Body of pancreas (tissue), 4 donors: ENCODE measurements at regions not wholly inside any gene's neighbourhood (a gene's known extent, or its start where the extent isn't known, plus 50 kb on each side); places are given as distances from the start of the nearest gene placed in this dataset.

ENCODE experiments used
- ATAC-seq: fragments of 150-250 bp; one replicate; pipeline ENCODE4 v1.9.1; 2016
- DNase-seq, 4 donors: peaks; one replicate each; pipeline ENCODE4 v3.0.0-alpha.2; 2019
- H3K27ac ChIP-seq, 4 donors: fragments of 200-600 bp; sonication (generic); 1 replicate in 3 of 4; 2 replicates in 1 of 4; pipeline versions ENCODE4 v1.5.1 to v1.6.1; 2016 to 2019; ENCODE audit warnings: mild to moderate bottlenecking in 1 of 4, mixed read lengths in 1 of 4, moderate library complexity in 1 of 4
- H3K27me3 ChIP-seq, 2 donors: fragments of 200-600 bp; sonication (generic); one replicate each; pipeline ENCODE4 v1.6.0; 2016; ENCODE audit warnings: mild to moderate bottlenecking in 1 of 2
- H3K36me3 ChIP-seq, 2 donors: fragments of 200-600 bp; sonication (generic); replicated peaks in 1 of 2; 2 replicates each; pipeline ENCODE4 v1.5.1; 2016; ENCODE audit warnings: low read depth in 2 of 2; ENCODE audit not compliant: insufficient read depth in 1 of 2
- H3K4me1 ChIP-seq: fragments of 200-600 bp; sonication (generic); one replicate; pipeline ENCODE4 v1.6.0; 2016
- H3K4me3 ChIP-seq, 2 donors: fragments of 200-600 bp; sonication (generic); 1 replicate in 1 of 2; 2 replicates in 1 of 2; pipeline ENCODE4 v1.5.1; 2016 to 2019
- H3K9me3 ChIP-seq, 3 donors: fragments of 200-600 bp; sonication (generic); 1 replicate in 2 of 3; 2 replicates in 1 of 3; pipeline ENCODE4 v1.5.1; 2016
- CTCF ChIP-seq, 7 experiments: fragments of 450-650 bp in 4 of 7; fragments of 200-600 bp in 3 of 7; sonication (generic) in 3 of 7; IDR thresholded peaks; one replicate each; pipeline ENCODE4 v1.5.1; 2016 to 2019; ENCODE audit warnings: antibody characterized with exemption in 7 of 7
- POLR2A ChIP-seq, 3 donors: fragments of 450-650 bp; IDR thresholded peaks; one replicate each; pipeline ENCODE4 v1.6.1; 2016; ENCODE audit warnings: antibody characterized with exemption in 3 of 3, mild to moderate bottlenecking in 2 of 3
- WGBS, 2 donors: methylation state at CpG; one replicate each; pipeline ENCODE4 v1.1.5; 2017; 5-methylcytosine and 5-hydroxymethylcytosine counted together
- intact Hi-C: fragments of 100-400 bp; cut with DNase I; formaldehyde crosslinking; loops from one replicate; pipeline ENCODE4 v1.15.1; 2023

GRCh38 chr7:156560696-156561095, 79.9 kb upstream of the RNF32 start:
- H3K9me3 ChIP-seq: peaks cover 0 to 11% (median 0%) of the 10 kb centered on the region in 3 donors
- ATAC-seq: no peak
- DNase-seq: no peak
- no peaks in the 10 kb centered on the region for H3K4me1 ChIP-seq
- no peaks in the 10 kb centered on the region for H3K27me3 ChIP-seq
- no peak overlapping the region for H3K27ac ChIP-seq
- WGBS, 2 donors: 65 to 71% methylated on average over 6 of the region's 6 CpGs
- H3K36me3 ChIP-seq: no peaks in the 10 kb centered on the region
- intact Hi-C loops: no loop called here
- H3K4me3 ChIP-seq: no peak overlapping the region
- no peak for TF ChIP-seq CTCF (IDR thresholded peaks at IDR 0.05)
- TF ChIP-seq POLR2A (IDR thresholded peaks at IDR 0.05): no peak

- Histone ChIP-seq H3K36me3 (no peaks in the 10 kb centered on the region), H3K27me3 (no peaks in the 10 kb centered on the region), H3K27ac (no peak overlapping the region), H3K4me1 (no peaks in the 10 kb centered on the region), H3K4me3 (no peak overlapping the region), H3K9me3 (peaks cover 0 to 11% (median 0%) of the 10 kb centered on the region in 3 donors)
- WGBS, 2 donors: 77 to 83% methylated on average over 8 to 9 of the region's 9 CpGs
- TF ChIP-seq CTCF (IDR thresholded peaks at IDR 0.05) (peak in 1 of 7 experiments; percentile 16), POLR2A (IDR thresholded peaks at IDR 0.05) (no peak)
- intact Hi-C loops: no loop called here
- no peak for DNase-seq
- ATAC-seq: no peak
Observed at GRCh38 chr7:156560075-156560474, 80.5 kb upstream of the RNF32 start.

- Histone ChIP-seq H3K4me1 (no peaks in the 10 kb centered on the region), H3K36me3 (no peaks in the 10 kb centered on the region), H3K27ac (no peak overlapping the region), H3K4me3 (no peak overlapping the region), H3K27me3 (no peaks in the 10 kb centered on the region), H3K9me3 (peaks cover 0 to 5% (median 0%) of the 10 kb centered on the region in 3 donors)
- WGBS, 2 donors: 84 to 93% methylated on average over 6 to 8 of the region's 9 CpGs
- no peak for ATAC-seq
- intact Hi-C loops: no loop called here
- no peak for DNase-seq
- no peak for TF ChIP-seq POLR2A (IDR thresholded peaks at IDR 0.05)
- no peak for TF ChIP-seq CTCF (IDR thresholded peaks at IDR 0.05)
Observed at GRCh38 chr7:156559001-156559400, 81.6 kb upstream of the RNF32 start.

- intact Hi-C loops: no loop called here
- TF ChIP-seq CTCF (IDR thresholded peaks at IDR 0.05) (no peak), POLR2A (IDR thresholded peaks at IDR 0.05) (no peak)
- DNase-seq: no peak
- 80 to 93% methylated on average over 4 of the region's 4 CpGs for WGBS, 2 donors
- H3K27ac ChIP-seq: no peak overlapping the region
- H3K27me3 ChIP-seq: no peaks in the 10 kb centered on the region
- no peak overlapping the region for H3K4me3 ChIP-seq
- no peaks in the 10 kb centered on the region for H3K36me3 ChIP-seq
- H3K9me3 ChIP-seq: no peaks in the 10 kb centered on the region
- no peaks in the 10 kb centered on the region for H3K4me1 ChIP-seq
- no peak for ATAC-seq
Observed at GRCh38 chr7:156558198-156558597, 82.4 kb upstream of the RNF32 start.

- Histone ChIP-seq H3K4me1 (no peaks in the 10 kb centered on the region), H3K4me3 (no peak overlapping the region), H3K27ac (no peak overlapping the region), H3K9me3 (no peaks in the 10 kb centered on the region), H3K27me3 (no peaks in the 10 kb centered on the region), H3K36me3 (no peaks in the 10 kb centered on the region)
- intact Hi-C loops: no loop called here
- ATAC-seq: no peak
- TF ChIP-seq POLR2A (IDR thresholded peaks at IDR 0.05) (no peak), CTCF (IDR thresholded peaks at IDR 0.05) (no peak)
- 85 to 90% methylated on average over 2 of the region's 2 CpGs for WGBS, 2 donors
- DNase-seq: no peak
Observed at GRCh38 chr7:156556083-156556482, 84.5 kb upstream of the RNF32 start.
